Breast epithelium (tissue), 4 donors: ENCODE measurements at regions not wholly inside any gene's neighbourhood (a gene's known extent, or its start where the extent isn't known, plus 50 kb on each side); places are given as distances from the start of the nearest gene placed in this dataset.
A peak's percentile ranks its signal among the peaks of the same experiment; 100 is the strongest.
"Not testable (repeated sequence)": the region's sequence is repeated elsewhere in the genome, so short reads cannot be mapped to it uniquely, and the experiment has no call there.

Experiments used
- DNase-seq, 2 donors: peaks; one replicate each; pipeline ENCODE4 v3.0.0-alpha.2; 2019; ENCODE audit warnings: low spot score in 2 of 2
- H3K27ac ChIP-seq, 2 donors: fragments of 200-600 bp; sonication (generic) in 1 of 2; one replicate each; pipeline ENCODE4 v1.5.1; 2016 to 2019; ENCODE audit warnings: mild to moderate bottlenecking in 1 of 2
- H3K27me3 ChIP-seq, 2 donors: fragments of 200-600 bp; sonication (generic) in 1 of 2; one replicate each; pipeline versions ENCODE4 v1.5.1 to v1.6.0; 2017 to 2019; ENCODE audit warnings: control low read depth in 1 of 2, mild to moderate bottlenecking in 1 of 2
- H3K36me3 ChIP-seq: fragments of 200-600 bp; one replicate; pipeline ENCODE4 v1.5.1; 2019
- H3K4me1 ChIP-seq, 2 donors: fragments of 200-600 bp; sonication (generic); one replicate each; pipeline ENCODE4 v1.5.1; 2016 to 2019; ENCODE audit warnings: control low read depth in 1 of 2
- H3K4me3 ChIP-seq, 3 donors: fragments of 200-600 bp; sonication (generic); 1 replicate in 2 of 3; 2 replicates in 1 of 3; pipeline ENCODE4 v1.5.1; 2016 to 2019; ENCODE audit warnings: mild to moderate bottlenecking in 3 of 3, moderate library complexity in 2 of 3
- H3K9me3 ChIP-seq, 2 donors: fragments of 200-600 bp; sonication (generic) in 1 of 2; one replicate each; pipeline ENCODE4 v1.5.1; 2016 to 2019; ENCODE audit warnings: control low read depth in 1 of 2
- intact Hi-C: fragments of 100-400 bp; cut with DNase I; formaldehyde crosslinking; loops from one replicate; pipeline ENCODE4 v1.15.1; 2023; ENCODE audit warnings: low total_unique reads

GRCh38 chr1:85520826-85521820 is 56.2 kb upstream of the DDAH1 start:
- H3K36me3 ChIP-seq, H3K27ac ChIP-seq, intact Hi-C loops, H3K4me3 ChIP-seq, H3K9me3 ChIP-seq, DNase-seq, H3K4me1 ChIP-seq, H3K27me3 ChIP-seq: not testable (repeated sequence)

GRCh38 chr1:85522458-85522857 is 57.5 kb upstream of the DDAH1 start:
- H3K4me1 ChIP-seq, H3K4me3 ChIP-seq, H3K36me3 ChIP-seq, DNase-seq, H3K9me3 ChIP-seq, H3K27me3 ChIP-seq, intact Hi-C loops, H3K27ac ChIP-seq: not testable (repeated sequence)

- intact Hi-C loops, H3K36me3 ChIP-seq, H3K9me3 ChIP-seq, H3K27ac ChIP-seq, H3K27me3 ChIP-seq, H3K4me1 ChIP-seq, DNase-seq, H3K4me3 ChIP-seq: not testable (repeated sequence)
These were observed 57.5 kb upstream of the CCN1 start for GRCh38 chr1:85523061-85523460.

- H3K9me3 ChIP-seq, DNase-seq, H3K27me3 ChIP-seq, H3K27ac ChIP-seq, H3K4me3 ChIP-seq, intact Hi-C loops, H3K4me1 ChIP-seq, H3K36me3 ChIP-seq: not testable (repeated sequence)
These were observed 56.2 kb upstream of the CCN1 start for GRCh38 chr1:85524281-85524886.

- H3K9me3 ChIP-seq, DNase-seq, H3K27me3 ChIP-seq, H3K36me3 ChIP-seq, H3K27ac ChIP-seq, intact Hi-C loops, H3K4me3 ChIP-seq, H3K4me1 ChIP-seq: not testable (repeated sequence)
These were observed 55.0 kb upstream of the CCN1 start for GRCh38 chr1:85525591-85525991.

GRCh38 chr1:85526216-85526615 is 54.3 kb upstream of the CCN1 start:
- H3K4me3 ChIP-seq, H3K9me3 ChIP-seq, DNase-seq, intact Hi-C loops, H3K36me3 ChIP-seq, H3K27me3 ChIP-seq, H3K4me1 ChIP-seq: not testable (repeated sequence)
- H3K27ac ChIP-seq: peak overlapping the region in 1 of 2 donors; percentile 74

- H3K27ac ChIP-seq, H3K4me3 ChIP-seq, H3K27me3 ChIP-seq, H3K9me3 ChIP-seq, intact Hi-C loops, H3K4me1 ChIP-seq, H3K36me3 ChIP-seq: not testable (repeated sequence)
- peak; percentile 54 to 69 for DNase-seq
These were observed 53.4 kb upstream of the CCN1 start for GRCh38 chr1:85527145-85527544.
